Neural cell (in vitro differentiated cells): ENCODE measurements at regions not wholly inside any gene's neighbourhood (a gene's known extent, or its start where the extent isn't known, plus 50 kb on each side); places are given as distances from the start of the nearest gene placed in this dataset.

ENCODE experiments used
- CTCF ChIP-seq: fragments of 450-650 bp; IDR thresholded peaks from 2 replicates; pipeline ENCODE4 v1.5.1; 2014; ENCODE audit warnings: antibody characterized with exemption, mild to moderate bottlenecking, moderate library complexity; ENCODE audit not compliant: poor library complexity, severe bottlenecking
- POLR2AphosphoS5 ChIP-seq: IDR thresholded peaks from 2 replicates; pipeline ENCODE4 v1.6.1; 2012
- TAF1 ChIP-seq: IDR thresholded peaks from 2 replicates; pipeline ENCODE4 v1.6.1; 2012; ENCODE audit warnings: low read depth

GRCh38 chr11:92128026-92128425 lies 96.6 kb upstream of the FAT3 start:
- TF ChIP-seq CTCF (no peak), TAF1 (no peak), POLR2AphosphoS5 (no peak)
